HepG2 (cell line): ENCODE measurements at regions not wholly inside any gene's neighbourhood (a gene's known extent, or its start where the extent isn't known, plus 50 kb on each side); places are given as distances from the start of the nearest gene placed in this dataset.

ENCODE experiments used
- CHD2 ChIP-seq: IDR thresholded peaks from 2 replicates; pipeline ENCODE4 v1.6.1; 2011; ENCODE audit warnings: low read depth, low read length, improper control_type of control experiment
- CTCF ChIP-seq: sonication (generic); formaldehyde crosslinking; IDR thresholded peaks from 2 replicates; pipeline ENCODE4 v1.5.0; 2020; ENCODE audit warnings: mild to moderate bottlenecking, missing genetic modification reagents, moderate library complexity
- EZH2 ChIP-seq: conservative IDR thresholded peaks from 2 replicates; pipeline ENCODE4 v1.6.1; 2012; ENCODE audit warnings: mild to moderate bottlenecking, low read depth, low read length, moderate library complexity
- RERE ChIP-seq: IDR thresholded peaks from 2 replicates; pipeline ENCODE4 v1.6.1; 2016; ENCODE audit warnings: low read depth, missing genetic modification reagents, missing compliant biosample characterization
- YY1 ChIP-seq: IDR thresholded peaks from 2 replicates; pipeline ENCODE4 v1.6.1; 2011; ENCODE audit warnings: low read length, low read depth, moderate library complexity, mild to moderate bottlenecking; ENCODE audit not compliant: insufficient read depth, insufficient replicate concordance
- ZNF318 ChIP-seq: sonication (generic); formaldehyde crosslinking; IDR thresholded peaks from 2 replicates; pipeline ENCODE4 v1.4.0; 2020; ENCODE audit warnings: mild to moderate bottlenecking, missing genetic modification reagents
- ZNF350 ChIP-seq: sonication (generic); formaldehyde crosslinking; IDR thresholded peaks from 2 replicates; pipeline ENCODE4 v1.4.0; 2020; ENCODE audit warnings: mild to moderate bottlenecking, low read depth, missing genetic modification reagents, borderline replicate concordance

- TF ChIP-seq EZH2: no peak
- no peak for TF ChIP-seq RERE (CRISPR knock-in tag)
- TF ChIP-seq ZNF318 (CRISPR knock-in tag): no peak
- TF ChIP-seq CTCF: no peak
- no peak for TF ChIP-seq ZNF350 (CRISPR knock-in tag)
- TF ChIP-seq YY1: no peak
- no peak for TF ChIP-seq CHD2
These were observed 535.6 kb upstream of the AGTR1 start for GRCh38 chr3:148162132-148162531.
